HEK293T (cell line): ENCODE measurements at regions not wholly inside any gene's neighbourhood (a gene's known extent, or its start where the extent isn't known, plus 50 kb on each side); places are given as distances from the start of the nearest gene placed in this dataset.

Source experiments
- CTCF ChIA-PET: fragments of 350-600 bp; formaldehyde crosslinking; extraction: SDS; loops from one replicate; lab custom pipeline; 2021; ENCODE audit warnings: antibody characterized with exemption, inconsistent platforms; lab: Yijun Ruan, JAX
- POLR2A ChIA-PET: fragments of 350-600 bp; formaldehyde crosslinking; extraction: SDS; loops from one replicate; lab custom pipeline; 2020; ENCODE audit warnings: antibody characterized with exemption, inconsistent platforms; lab: Yijun Ruan, JAX
- DNase-seq: peaks from one replicate; pipeline ENCODE4 v3.0.0; 2012; ENCODE audit warnings: mixed read lengths; ENCODE audit errors: extremely low spot score
- ARNT ChIP-seq: fragments of 450-650 bp; IDR thresholded peaks from 2 replicates; pipeline ENCODE4 v1.6.1; 2017; ENCODE audit warnings: mild to moderate bottlenecking
- BHLHE40 ChIP-seq: fragments of 450-650 bp; IDR thresholded peaks from 2 replicates; pipeline ENCODE4 v1.6.1; 2016; ENCODE audit warnings: mild to moderate bottlenecking, moderate library complexity, borderline replicate concordance
- CTBP1 ChIP-seq: fragments of 450-650 bp; IDR thresholded peaks from 2 replicates; pipeline ENCODE4 v1.6.1; 2016; ENCODE audit warnings: borderline replicate concordance
- ELF4 ChIP-seq: fragments of 450-650 bp; IDR thresholded peaks from 2 replicates; pipeline ENCODE4 v1.6.1; 2017; ENCODE audit warnings: antibody characterized with exemption
- FOXA1 ChIP-seq: fragments of 450-650 bp; IDR thresholded peaks from 2 replicates; pipeline ENCODE4 v1.6.1; 2016; ENCODE audit warnings: mild to moderate bottlenecking
- FOXK2 ChIP-seq: fragments of 450-650 bp; IDR thresholded peaks from 2 replicates; pipeline ENCODE4 v1.6.1; 2016; ENCODE audit warnings: mild to moderate bottlenecking
- FOXM1 ChIP-seq: fragments of 450-650 bp; IDR thresholded peaks from 2 replicates; pipeline ENCODE4 v1.6.1; 2017; ENCODE audit warnings: mild to moderate bottlenecking, borderline replicate concordance
- HDGF ChIP-seq: fragments of 450-650 bp; IDR thresholded peaks from 2 replicates; pipeline ENCODE4 v1.6.1; 2017; ENCODE audit warnings: antibody characterized with exemption, borderline replicate concordance
- L3MBTL2 ChIP-seq: fragments of 450-650 bp; conservative IDR thresholded peaks from 2 replicates; pipeline ENCODE4 v1.6.1; 2016; ENCODE audit warnings: mild to moderate bottlenecking
- LEF1 ChIP-seq: fragments of 450-650 bp; IDR thresholded peaks from 2 replicates; pipeline ENCODE4 v1.6.1; 2017; ENCODE audit warnings: mild to moderate bottlenecking, borderline replicate concordance
- NFRKB ChIP-seq: fragments of 450-650 bp; IDR thresholded peaks from 2 replicates; pipeline ENCODE4 v1.6.1; 2016; ENCODE audit warnings: mild to moderate bottlenecking, moderate library complexity
- SP1 ChIP-seq: fragments of 450-650 bp; IDR thresholded peaks from 2 replicates; pipeline ENCODE4 v1.6.1; 2017
- SUZ12 ChIP-seq: fragments of 450-650 bp; IDR thresholded peaks from 2 replicates; pipeline ENCODE4 v1.6.1; 2016; ENCODE audit warnings: mild to moderate bottlenecking
- TARDBP ChIP-seq: fragments of 450-650 bp; IDR thresholded peaks from 2 replicates; pipeline ENCODE4 v1.6.1; 2016
- ZNF384 ChIP-seq: fragments of 450-650 bp; IDR thresholded peaks from 2 replicates; pipeline ENCODE4 v1.6.1; 2016
- TF ChIP-seq, protein P1 (sequence below): fragments of 450-650 bp; IDR thresholded peaks from 2 replicates; pipeline ENCODE4 v1.6.1; 2016

DNA sequence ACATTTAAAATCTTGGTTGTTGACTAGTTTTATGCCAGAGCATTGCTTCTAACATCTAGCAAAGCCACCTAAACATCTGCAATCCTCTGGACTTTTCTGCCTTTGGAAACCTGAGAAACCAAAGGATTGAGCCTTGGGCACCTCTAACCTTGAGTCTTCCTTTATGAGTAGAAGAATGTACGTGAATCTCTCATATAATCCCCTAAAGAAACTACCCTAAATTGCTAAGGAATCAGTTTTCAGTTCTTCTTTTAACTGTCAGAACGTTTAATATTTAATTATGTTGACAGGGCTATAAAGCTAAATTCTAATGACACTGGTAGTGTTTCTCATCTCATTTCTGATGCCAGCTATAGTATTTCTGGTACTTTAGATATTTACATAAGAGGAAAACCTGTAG lies 997.3 kb downstream of the AMY1C start:
- ChIA-PET CTCF (no interaction called here), POLR2A (no interaction called here)
- TF ChIP-seq ZNF384 (no peak), BHLHE40 (no peak), SP1 (no peak), FOXA1 (no peak), SUZ12 (no peak), NFRKB (no peak), FOXK2 (no peak), CTBP1 (no peak), ARNT (no peak), TARDBP (no peak), HDGF (no peak), FOXM1 (no peak), L3MBTL2 (no peak), LEF1 (no peak)
- TF ChIP-seq, protein P1, sequence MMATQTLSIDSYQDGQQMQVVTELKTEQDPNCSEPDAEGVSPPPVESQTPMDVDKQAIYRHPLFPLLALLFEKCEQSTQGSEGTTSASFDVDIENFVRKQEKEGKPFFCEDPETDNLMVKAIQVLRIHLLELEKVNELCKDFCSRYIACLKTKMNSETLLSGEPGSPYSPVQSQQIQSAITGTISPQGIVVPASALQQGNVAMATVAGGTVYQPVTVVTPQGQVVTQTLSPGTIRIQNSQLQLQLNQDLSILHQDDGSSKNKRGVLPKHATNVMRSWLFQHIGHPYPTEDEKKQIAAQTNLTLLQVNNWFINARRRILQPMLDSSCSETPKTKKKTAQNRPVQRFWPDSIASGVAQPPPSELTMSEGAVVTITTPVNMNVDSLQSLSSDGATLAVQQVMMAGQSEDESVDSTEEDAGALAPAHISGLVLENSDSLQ = no peak
- no peak for DNase-seq

DNA sequence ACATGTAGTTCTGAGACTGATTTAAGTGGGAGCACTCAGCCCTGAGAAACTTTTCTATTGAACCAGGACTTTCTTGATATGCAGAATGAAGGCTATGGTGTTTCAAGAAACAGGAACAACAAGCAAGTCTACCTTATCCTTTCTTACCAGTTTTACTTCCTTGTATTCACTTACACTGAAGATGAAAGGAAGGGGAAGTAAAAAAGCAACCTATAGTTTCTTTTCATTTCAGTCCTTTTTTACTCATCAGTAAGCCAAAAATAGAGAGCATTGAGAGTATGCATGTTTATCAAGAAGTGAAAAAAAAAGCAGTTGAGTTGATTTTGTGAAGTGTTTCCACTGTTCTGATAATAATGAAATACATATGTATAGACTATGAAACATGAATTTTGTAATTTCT lies 1010.3 kb downstream of the AMY1C start:
- no peak for TF ChIP-seq LEF1
- no peak for TF ChIP-seq ZNF384
- POLR2A ChIA-PET = no interaction called here
- CTCF ChIA-PET = no interaction called here
- no peak for DNase-seq

DNA sequence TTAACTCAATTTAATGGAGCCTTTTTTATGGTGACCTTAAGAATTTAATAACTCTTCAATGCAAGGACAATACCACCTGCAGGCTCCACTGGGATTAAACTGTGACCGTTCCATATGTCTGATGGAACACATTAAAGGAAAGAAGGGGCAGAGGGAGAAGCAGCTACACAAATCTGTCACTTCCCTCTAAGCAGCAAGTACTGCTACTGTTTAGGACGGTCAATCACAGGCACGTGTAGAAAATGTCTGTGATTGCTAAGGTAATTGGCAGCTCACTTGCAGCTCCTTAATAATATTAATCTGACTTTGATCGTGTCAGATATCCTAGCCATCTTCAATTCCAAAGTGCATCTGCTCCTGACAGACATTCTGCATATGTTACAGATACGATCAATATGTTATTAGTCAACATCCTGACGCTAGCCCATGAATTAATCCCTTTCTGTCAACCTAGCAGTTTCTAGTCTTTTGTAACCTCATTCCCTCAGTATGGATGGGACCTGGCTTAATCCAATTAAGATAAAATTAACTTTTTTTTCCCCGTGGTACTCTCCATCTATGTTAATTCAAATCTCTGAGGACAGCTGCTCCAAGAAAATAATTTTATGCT lies 1012.4 kb downstream of the AMY1C start:
- no peak for DNase-seq
- ChIA-PET POLR2A (no interaction called here), CTCF (no interaction called here)
- TF ChIP-seq NFRKB (no peak), SP1 (no peak), SUZ12 (no peak), ARNT (no peak), FOXK2 (no peak), HDGF (no peak)
- TF ChIP-seq, protein P1 = no peak

DNA sequence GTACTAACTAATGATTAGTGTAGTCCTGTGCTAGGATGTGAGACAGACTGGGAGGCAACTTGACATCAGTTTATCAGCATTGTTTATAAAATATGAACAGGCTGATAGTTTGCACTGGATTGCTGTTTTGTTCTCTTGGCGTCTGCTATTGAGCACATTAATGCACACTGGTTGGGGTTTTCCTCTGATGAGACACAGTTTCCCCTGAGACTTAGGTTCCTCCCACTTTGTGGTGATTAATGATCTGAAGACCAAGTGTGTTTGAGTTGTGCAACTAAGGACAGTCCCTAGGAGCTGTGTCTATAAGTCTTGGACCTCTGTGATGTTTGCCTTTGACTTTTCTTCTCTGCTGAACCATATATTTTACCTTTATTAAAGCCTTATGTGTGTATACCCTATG lies 1015.4 kb downstream of the AMY1C start:
- ChIA-PET CTCF (no interaction called here), POLR2A (no interaction called here)
- no peak for DNase-seq
- TF ChIP-seq LEF1 = no peak
- TF ChIP-seq FOXK2 = no peak
- no peak for TF ChIP-seq SUZ12
- TF ChIP-seq ARNT = no peak
- no peak for TF ChIP-seq HDGF
- TF ChIP-seq ELF4 = no peak
- TF ChIP-seq L3MBTL2 = no peak
- TF ChIP-seq FOXA1 = no peak
- TF ChIP-seq, protein P1 = no peak
- TF ChIP-seq ZNF384 = no peak
- no peak for TF ChIP-seq BHLHE40
- no peak for TF ChIP-seq NFRKB
- TF ChIP-seq TARDBP = no peak
- no peak for TF ChIP-seq FOXM1
- no peak for TF ChIP-seq SP1

DNA sequence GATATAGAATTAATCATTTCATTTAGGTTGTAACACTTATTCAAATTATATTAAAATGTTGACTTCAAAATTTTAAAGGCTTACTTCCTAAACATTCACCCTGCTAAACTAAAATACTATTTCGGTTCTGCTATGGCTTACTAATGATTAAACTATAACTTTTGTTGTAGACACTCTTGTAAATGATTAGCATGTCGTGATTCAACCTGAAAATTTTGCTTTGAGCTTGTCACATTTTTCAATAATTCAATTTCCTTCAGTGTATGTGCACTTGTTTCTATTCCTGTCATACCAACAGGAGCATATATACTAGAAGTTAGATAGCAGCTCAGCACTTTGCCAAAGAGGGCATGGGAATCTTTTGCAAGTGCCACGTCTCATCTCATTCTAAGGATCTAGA lies 1018.8 kb downstream of the AMY1C start:
- TF ChIP-seq FOXM1 (no peak), HDGF (no peak), BHLHE40 (no peak), NFRKB (no peak), ZNF384 (no peak), FOXA1 (no peak), LEF1 (no peak), TARDBP (no peak), SUZ12 (no peak), CTBP1 (no peak)
- TF ChIP-seq, protein P1 = no peak
- ChIA-PET CTCF (no interaction called here), POLR2A (no interaction called here)
- DNase-seq = no peak

DNA sequence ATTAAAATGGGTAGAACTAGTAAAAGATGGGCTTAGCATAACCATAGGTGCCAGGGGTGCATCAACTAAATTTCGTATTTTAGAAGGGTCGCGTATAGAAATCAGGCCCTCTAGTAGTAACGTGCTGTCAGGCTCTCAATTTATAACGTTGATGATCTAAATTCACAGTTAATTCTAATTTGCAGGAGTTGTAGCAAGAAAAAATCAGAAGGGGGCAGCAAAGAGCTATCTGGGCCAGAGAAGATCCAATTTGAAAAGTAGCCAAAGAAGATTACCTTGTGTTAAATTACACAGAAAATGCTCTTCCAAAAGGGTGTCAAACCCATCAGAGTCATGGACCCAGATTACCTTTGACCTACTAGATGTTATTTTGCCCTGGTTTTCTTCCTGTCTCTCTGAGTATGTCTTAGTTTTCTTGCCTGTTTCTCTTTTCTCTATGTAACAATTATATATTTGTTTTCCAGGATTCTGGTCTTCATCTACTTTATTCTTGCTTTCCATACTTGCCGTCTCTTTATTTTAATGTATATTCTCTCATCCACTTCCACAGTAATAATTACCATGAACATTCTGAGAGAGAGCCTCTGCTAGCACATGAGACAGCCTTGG lies 1030.9 kb downstream of the AMY1C start:
- POLR2A ChIA-PET = no interaction called here
- DNase-seq = peak; percentile 46
- CTCF ChIA-PET = interaction anchor here (0.6 to 0.7 kb wide), 2 partner anchors 130 to 176 kb away, joined by 3 to 5 read pairs; no protein-coding TSS in a partner anchor

More for the DNA sequence above, 1030.9 kb downstream of the AMY1C start:
- no peak for TF ChIP-seq HDGF
- TF ChIP-seq, protein P1 = peak; percentile 57
